Fibroblast of lung (primary cell): ENCODE measurements at regions not wholly inside any gene's neighbourhood (a gene's known extent, or its start where the extent isn't known, plus 50 kb on each side); places are given as distances from the start of the nearest gene placed in this dataset.

Experiments used
- DNase-seq, 2 donors: peaks; one replicate each; pipeline versions ENCODE4 v3.0.0 to v3.0.0-alpha.2; 2010; ENCODE audit warnings: low read depth in 2 of 2
- H2AFZ ChIP-seq: 2 replicates; pipeline ENCODE4 v1.5.1; 2012; ENCODE audit warnings: low read length, control low read depth, inconsistent platforms
- H3K27ac ChIP-seq: 2 replicates; pipeline ENCODE4 v1.5.1; 2011; ENCODE audit warnings: low read length, control low read depth; ENCODE audit not compliant: insufficient read depth
- H3K27me3 ChIP-seq: 2 replicates; pipeline ENCODE4 v1.5.1; 2011; ENCODE audit warnings: mild to moderate bottlenecking, low read length; ENCODE audit not compliant: control insufficient read depth, insufficient read depth
- H3K36me3 ChIP-seq: 2 replicates; pipeline ENCODE4 v1.5.1; 2011; ENCODE audit warnings: low read length; ENCODE audit not compliant: control insufficient read depth, insufficient read depth
- H3K4me1 ChIP-seq: 2 replicates; pipeline ENCODE4 v1.5.1; 2011; ENCODE audit warnings: low read length; ENCODE audit not compliant: control insufficient read depth, insufficient read depth; ENCODE audit errors: extremely low read depth
- H3K4me2 ChIP-seq: 2 replicates; pipeline ENCODE4 v1.5.1; 2011; ENCODE audit warnings: low read length, control low read depth; ENCODE audit not compliant: insufficient read depth; ENCODE audit errors: extremely low read depth
- H3K4me3 ChIP-seq, 4 experiments: fragments of 200-600 bp in 1 of 4; sonication (generic) in 1 of 4; replicated peaks in 1 of 4; 2 replicates each; pipeline ENCODE4 v1.5.1; 2011 to 2016; ENCODE audit warnings: low read length in 4 of 4, low read depth in 3 of 4, mild to moderate bottlenecking in 3 of 4, control low read depth in 2 of 4, inconsistent platforms in 1 of 4, mixed read lengths in 1 of 4; ENCODE audit not compliant: insufficient read depth in 1 of 4; ENCODE audit errors: control extremely low read depth in 1 of 4
- H3K79me2 ChIP-seq: 2 replicates; pipeline ENCODE4 v1.5.1; 2012; ENCODE audit warnings: mild to moderate bottlenecking, low read length, inconsistent platforms; ENCODE audit not compliant: control insufficient read depth, insufficient read depth
- H3K9ac ChIP-seq: 2 replicates; pipeline ENCODE4 v1.5.1; 2011; ENCODE audit warnings: mild to moderate bottlenecking, low read length, control low read depth; ENCODE audit not compliant: insufficient read depth
- H3K9me3 ChIP-seq: 2 replicates; pipeline ENCODE4 v1.5.1; 2012; ENCODE audit warnings: low read depth, low read length; ENCODE audit not compliant: control insufficient read depth, insufficient read depth
- H4K20me1 ChIP-seq: 2 replicates; pipeline ENCODE4 v1.5.1; 2011; ENCODE audit warnings: low read length; ENCODE audit not compliant: control insufficient read depth, insufficient read depth; ENCODE audit errors: extremely low read depth
- EZH2 ChIP-seq: IDR thresholded peaks from 2 replicates; pipeline ENCODE4 v1.5.1; 2012; ENCODE audit warnings: low read length, control low read depth, mild to moderate bottlenecking; ENCODE audit errors: missing control alignments
- TF ChIP-seq, protein P1 (sequence below), 2 donors: IDR thresholded peaks in 1 of 2; conservative IDR thresholded peaks in 1 of 2; 1 replicate in 1 of 2; 2 replicates in 1 of 2; pipeline ENCODE4 v1.5.1; 2011 to 2012; ENCODE audit warnings: low read length in 2 of 2, control low read depth in 1 of 2, inconsistent platforms in 1 of 2, low read depth in 1 of 2, mild to moderate bottlenecking in 1 of 2

DNA sequence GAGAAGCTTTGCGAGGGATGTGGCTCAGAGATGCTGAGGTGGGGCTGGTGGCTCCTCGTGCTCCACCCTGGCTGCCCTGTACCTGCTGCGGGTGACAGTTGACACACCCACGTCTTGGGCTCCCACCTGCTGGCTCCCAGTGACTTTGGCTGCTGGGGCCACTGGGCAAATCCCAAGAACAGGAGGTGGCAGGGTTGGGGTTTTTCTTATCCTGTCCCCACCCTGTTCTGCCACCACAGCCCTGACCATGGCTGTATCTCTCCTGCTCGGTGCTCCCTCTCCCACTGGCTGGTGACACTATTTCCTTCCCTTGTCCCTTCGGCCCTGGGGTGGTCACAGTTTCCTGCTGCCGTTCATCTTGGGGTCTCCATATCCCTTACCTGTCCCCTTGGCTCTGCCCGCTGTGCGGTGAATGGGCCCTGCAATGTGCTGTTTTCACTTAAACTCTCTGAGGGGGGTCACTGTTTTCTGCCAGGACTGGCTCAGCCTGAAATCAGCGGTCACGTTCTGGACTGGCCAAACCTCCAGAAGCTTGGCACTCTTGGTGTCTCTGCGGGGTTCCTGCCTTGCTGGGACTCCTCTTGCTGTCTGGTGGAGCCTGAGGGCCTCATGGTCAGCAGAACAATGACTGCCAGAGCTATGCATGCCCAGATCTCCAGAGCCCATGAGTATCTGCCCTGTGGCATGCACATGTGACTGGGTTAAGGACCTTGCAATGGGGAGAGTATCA is 144.2 kb downstream of the IRF8 start:
- Histone ChIP-seq H3K4me3 (no peak overlapping the region), H2AFZ (no peak overlapping the region), H3K9me3 (no peaks in the 10 kb centered on the region), H3K27me3 (peaks cover 22% of the 10 kb centered on the region), H3K9ac (no peak overlapping the region), H3K4me1 (no peaks in the 10 kb centered on the region), H3K79me2 (no peaks in the 10 kb centered on the region), H3K27ac (no peak overlapping the region), H3K4me2 (no peak overlapping the region), H4K20me1 (no peaks in the 10 kb centered on the region), H3K36me3 (no peaks in the 10 kb centered on the region)
- TF ChIP-seq, protein P1, sequence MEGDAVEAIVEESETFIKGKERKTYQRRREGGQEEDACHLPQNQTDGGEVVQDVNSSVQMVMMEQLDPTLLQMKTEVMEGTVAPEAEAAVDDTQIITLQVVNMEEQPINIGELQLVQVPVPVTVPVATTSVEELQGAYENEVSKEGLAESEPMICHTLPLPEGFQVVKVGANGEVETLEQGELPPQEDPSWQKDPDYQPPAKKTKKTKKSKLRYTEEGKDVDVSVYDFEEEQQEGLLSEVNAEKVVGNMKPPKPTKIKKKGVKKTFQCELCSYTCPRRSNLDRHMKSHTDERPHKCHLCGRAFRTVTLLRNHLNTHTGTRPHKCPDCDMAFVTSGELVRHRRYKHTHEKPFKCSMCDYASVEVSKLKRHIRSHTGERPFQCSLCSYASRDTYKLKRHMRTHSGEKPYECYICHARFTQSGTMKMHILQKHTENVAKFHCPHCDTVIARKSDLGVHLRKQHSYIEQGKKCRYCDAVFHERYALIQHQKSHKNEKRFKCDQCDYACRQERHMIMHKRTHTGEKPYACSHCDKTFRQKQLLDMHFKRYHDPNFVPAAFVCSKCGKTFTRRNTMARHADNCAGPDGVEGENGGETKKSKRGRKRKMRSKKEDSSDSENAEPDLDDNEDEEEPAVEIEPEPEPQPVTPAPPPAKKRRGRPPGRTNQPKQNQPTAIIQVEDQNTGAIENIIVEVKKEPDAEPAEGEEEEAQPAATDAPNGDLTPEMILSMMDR (conservative IDR thresholded peaks at IDR 0.05 in 1 of 2, IDR thresholded peaks at IDR 0.05 in 1 of 2; ENCODE audit: low read depth in 1 of 2, low read length in 2 of 2): no peak
- no peak for TF ChIP-seq EZH2
- no peak for DNase-seq

DNA sequence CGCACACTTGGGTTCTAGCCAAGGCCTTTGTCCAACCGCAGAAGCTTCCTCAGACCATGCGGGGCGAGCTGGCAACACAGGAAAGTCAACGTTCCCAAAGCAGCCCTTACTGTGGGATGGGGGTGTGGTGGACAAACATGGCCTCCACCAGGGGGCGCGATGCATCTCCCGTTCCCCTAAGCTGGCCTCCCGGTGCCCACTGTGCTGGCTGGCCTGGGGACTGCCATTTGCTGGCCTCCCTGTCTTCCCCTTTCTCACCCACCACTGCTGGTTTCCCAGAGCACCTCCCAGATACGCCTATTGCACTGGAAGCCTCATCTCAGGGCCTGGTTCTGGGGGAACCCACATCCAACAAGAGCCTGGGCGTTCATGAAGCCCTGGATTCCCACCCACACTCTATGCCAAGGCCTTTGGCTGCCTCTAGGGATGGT is 145.3 kb downstream of the IRF8 start:
- Histone ChIP-seq H2AFZ (no peak overlapping the region), H3K79me2 (no peaks in the 10 kb centered on the region), H3K4me1 (no peaks in the 10 kb centered on the region), H3K36me3 (no peaks in the 10 kb centered on the region), H4K20me1 (no peaks in the 10 kb centered on the region), H3K9me3 (no peaks in the 10 kb centered on the region), H3K4me2 (no peak overlapping the region), H3K9ac (no peak overlapping the region), H3K27ac (no peak overlapping the region), H3K27me3 (peaks cover 26% of the 10 kb centered on the region), H3K4me3 (no peak overlapping the region)
- DNase-seq: peak; percentile 39 to 64
- TF ChIP-seq, protein P1 (conservative IDR thresholded peaks at IDR 0.05 in 1 of 2, IDR thresholded peaks at IDR 0.05 in 1 of 2; ENCODE audit: low read depth in 1 of 2, low read length in 2 of 2): peak; percentile 55 to 71
- no peak for TF ChIP-seq EZH2

DNA sequence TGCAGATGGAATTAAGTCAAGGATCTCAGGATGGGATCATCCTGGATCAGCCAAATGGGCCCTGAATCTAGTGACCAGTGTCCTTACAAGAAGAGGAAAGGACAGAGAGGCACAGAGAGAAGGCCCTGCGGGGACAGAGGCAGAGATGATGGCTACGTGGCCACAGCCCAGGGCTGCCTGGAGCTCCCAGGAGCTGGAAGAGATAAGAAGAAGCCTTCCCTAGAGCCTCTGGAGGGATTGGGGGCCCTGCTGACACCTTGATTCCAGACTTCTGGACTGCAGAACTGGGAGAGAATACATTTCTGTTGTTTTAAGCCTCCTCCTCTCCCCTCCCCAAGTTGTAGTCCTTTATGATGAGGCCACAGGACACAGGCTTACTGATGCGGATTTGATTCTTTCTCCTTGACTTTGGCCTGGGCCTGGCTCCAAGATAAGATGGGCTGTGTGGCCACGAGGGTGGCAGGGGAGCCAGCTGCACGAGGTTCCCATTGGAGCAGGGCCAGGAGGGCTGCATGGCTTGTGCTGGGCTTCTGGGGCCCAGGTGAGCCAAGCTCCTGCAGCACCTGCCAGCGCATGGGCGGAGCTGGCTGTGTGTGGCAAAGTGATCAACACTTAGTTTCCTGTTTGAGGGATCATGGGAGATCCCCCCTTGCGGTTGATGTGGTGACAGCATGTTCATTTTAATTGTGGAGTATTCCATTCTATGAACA is 146.1 kb downstream of the IRF8 start:
- H3K27me3 ChIP-seq: peaks cover 31% of the 10 kb centered on the region
- H4K20me1 ChIP-seq: no peaks in the 10 kb centered on the region
- H3K27ac ChIP-seq: no peak overlapping the region
- H3K4me2 ChIP-seq: no peak overlapping the region
- H3K9ac ChIP-seq: no peak overlapping the region
- H3K36me3 ChIP-seq: no peaks in the 10 kb centered on the region
- H3K4me1 ChIP-seq: no peaks in the 10 kb centered on the region
- no peaks in the 10 kb centered on the region for H3K79me2 ChIP-seq
- no peaks in the 10 kb centered on the region for H3K9me3 ChIP-seq
- no peak for TF ChIP-seq EZH2
- TF ChIP-seq, protein P1 (conservative IDR thresholded peaks at IDR 0.05 in 1 of 2, IDR thresholded peaks at IDR 0.05 in 1 of 2; ENCODE audit: low read depth in 1 of 2, low read length in 2 of 2): no peak
- DNase-seq: no peak
- no peak overlapping the region for H3K4me3 ChIP-seq
- H2AFZ ChIP-seq: no peak overlapping the region
